DND-41 (cell line): ENCODE measurements at regions not wholly inside any gene's neighbourhood (a gene's known extent, or its start where the extent isn't known, plus 50 kb on each side); places are given as distances from the start of the nearest gene placed in this dataset.

Source experiments
- ATAC-seq: fragments of 200-7000 bp; cut with Tn5 transposase; 3 replicates; pipeline ENCODE4 v1.9.1; 2021; ENCODE audit warnings: low read depth; ENCODE audit not compliant: insufficient read depth
- DNase-seq: peaks from one replicate; pipeline ENCODE4 v3.0.0-alpha.2; 2020
- H2AFZ ChIP-seq: 2 replicates; pipeline ENCODE4 v1.6.0; 2012; ENCODE audit warnings: low read depth, low read length
- H3K27ac ChIP-seq: 2 replicates; pipeline ENCODE4 v1.5.1; 2012; ENCODE audit warnings: low read length, inconsistent platforms
- H3K27me3 ChIP-seq: fragments of 200-600 bp; sonication (generic); 2 replicates; pipeline ENCODE4 v1.6.0; 2012; ENCODE audit warnings: low read length, mild to moderate bottlenecking, inconsistent platforms; ENCODE audit not compliant: insufficient read depth, poor library complexity
- H3K36me3 ChIP-seq: 2 replicates; pipeline ENCODE4 v1.5.1; 2012; ENCODE audit warnings: low read length, inconsistent platforms; ENCODE audit not compliant: insufficient read depth
- H3K4me1 ChIP-seq: 2 replicates; pipeline ENCODE4 v1.5.1; 2012; ENCODE audit warnings: mild to moderate bottlenecking, low read length; ENCODE audit not compliant: insufficient read depth
- H3K4me2 ChIP-seq: 2 replicates; pipeline ENCODE4 v1.6.0; 2012; ENCODE audit warnings: mild to moderate bottlenecking, moderate library complexity, low read length, inconsistent platforms; ENCODE audit not compliant: insufficient read depth
- H3K4me3 ChIP-seq, 2 experiments: fragments of 200-600 bp in 1 of 2; shearing (Covaris generic) in 1 of 2; 2 replicates each; pipeline ENCODE4 v1.5.1; 2012 to 2016; ENCODE audit warnings: inconsistent platforms in 2 of 2, low read length in 2 of 2, mild to moderate bottlenecking in 2 of 2, low read depth in 1 of 2, moderate library complexity in 1 of 2
- H3K79me2 ChIP-seq: 2 replicates; pipeline ENCODE4 v1.6.0; 2012; ENCODE audit warnings: low read length, inconsistent platforms; ENCODE audit not compliant: insufficient read depth
- H3K9ac ChIP-seq: 2 replicates; pipeline ENCODE4 v1.6.0; 2012; ENCODE audit warnings: low read depth, mild to moderate bottlenecking, inconsistent platforms, low read length, moderate library complexity
- H3K9me3 ChIP-seq: 2 replicates; pipeline ENCODE4 v1.5.1; 2012; ENCODE audit warnings: low read length, moderate library complexity, mild to moderate bottlenecking, inconsistent platforms; ENCODE audit not compliant: insufficient read depth, severe bottlenecking
- H4K20me1 ChIP-seq: 2 replicates; pipeline ENCODE4 v1.6.0; 2012; ENCODE audit warnings: low read length; ENCODE audit not compliant: insufficient read depth
- CTCF ChIP-seq: IDR thresholded peaks from 2 replicates; pipeline ENCODE4 v1.5.1; 2012; ENCODE audit warnings: borderline replicate concordance, low read length, moderate library complexity, mild to moderate bottlenecking; ENCODE audit not compliant: poor library complexity, severe bottlenecking; ENCODE audit errors: extremely low read depth
- EZH2 ChIP-seq: IDR thresholded peaks from 3 replicates; pipeline ENCODE4 v1.6.1; 2012; ENCODE audit warnings: borderline replicate concordance, low read depth, mild to moderate bottlenecking, moderate library complexity, low read length, inconsistent platforms; ENCODE audit not compliant: severe bottlenecking

GRCh38 chr13:97574926-97575325, 141.0 kb downstream of the RAP2A start:
- Histone ChIP-seq H3K4me1 (no peaks in the 10 kb centered on the region), H3K27ac (no peak overlapping the region), H3K27me3 (peaks cover 4% of the 10 kb centered on the region), H4K20me1 (no peaks in the 10 kb centered on the region), H2AFZ (no peak overlapping the region), H3K9ac (no peak overlapping the region), H3K4me2 (no peak overlapping the region), H3K4me3 (no peak overlapping the region), H3K9me3 (no peaks in the 10 kb centered on the region), H3K36me3 (no peaks in the 10 kb centered on the region), H3K79me2 (no peaks in the 10 kb centered on the region)
- peak; percentile 8 for DNase-seq
- TF ChIP-seq EZH2 (no peak), CTCF (peak; percentile 43)
- ATAC-seq = no peak

GRCh38 chr13:97577026-97577425, 143.1 kb downstream of the RAP2A start:
- H3K36me3 ChIP-seq = no peaks in the 10 kb centered on the region
- H3K4me2 ChIP-seq = no peak overlapping the region
- H3K4me1 ChIP-seq = no peaks in the 10 kb centered on the region
- no peak overlapping the region for H2AFZ ChIP-seq
- H3K27ac ChIP-seq = no peak overlapping the region
- DNase-seq = no peak
- no peak overlapping the region for H3K9ac ChIP-seq
- H4K20me1 ChIP-seq = no peaks in the 10 kb centered on the region
- H3K9me3 ChIP-seq = no peaks in the 10 kb centered on the region
- no peak for ATAC-seq
- TF ChIP-seq CTCF (no peak), EZH2 (no peak)
- no peaks in the 10 kb centered on the region for H3K27me3 ChIP-seq
- H3K79me2 ChIP-seq = no peaks in the 10 kb centered on the region
- H3K4me3 ChIP-seq = no peak overlapping the region

GRCh38 chr13:97582170-97582569, 148.2 kb downstream of the RAP2A start:
- Histone ChIP-seq H2AFZ (no peak overlapping the region), H3K36me3 (no peaks in the 10 kb centered on the region), H3K27ac (no peak overlapping the region), H3K27me3 (no peaks in the 10 kb centered on the region), H3K9me3 (no peaks in the 10 kb centered on the region), H3K4me1 (no peaks in the 10 kb centered on the region), H3K4me2 (no peak overlapping the region), H3K9ac (no peak overlapping the region), H4K20me1 (no peaks in the 10 kb centered on the region), H3K79me2 (no peaks in the 10 kb centered on the region), H3K4me3 (no peak overlapping the region)
- DNase-seq (no peak), ATAC-seq (no peak)
- TF ChIP-seq CTCF (no peak), EZH2 (no peak)

GRCh38 chr13:97583907-97584497, 150.0 kb downstream of the RAP2A start:
- Histone ChIP-seq H3K79me2 (no peaks in the 10 kb centered on the region), H4K20me1 (no peaks in the 10 kb centered on the region), H3K4me2 (no peak overlapping the region), H3K27me3 (no peaks in the 10 kb centered on the region), H3K4me1 (no peaks in the 10 kb centered on the region), H2AFZ (no peak overlapping the region), H3K9ac (no peak overlapping the region), H3K36me3 (no peaks in the 10 kb centered on the region), H3K4me3 (no peak overlapping the region), H3K9me3 (no peaks in the 10 kb centered on the region), H3K27ac (no peak overlapping the region)
- no peak for ATAC-seq
- no peak for DNase-seq
- TF ChIP-seq EZH2 = no peak
- no peak for TF ChIP-seq CTCF
